HEK293 (cell line): ENCODE measurements at regions not wholly inside any gene's neighbourhood (a gene's known extent, or its start where the extent isn't known, plus 50 kb on each side); places are given as distances from the start of the nearest gene placed in this dataset.

ENCODE experiments used
- CTCF ChIP-seq: fragments of 450-650 bp; formaldehyde crosslinking; IDR thresholded peaks from 2 replicates; pipeline ENCODE4 v1.5.1; 2016; ENCODE audit warnings: missing biosample characterization, missing genetic modification characterization
- KLF16 ChIP-seq: fragments of 450-650 bp; formaldehyde crosslinking; IDR thresholded peaks from 2 replicates; pipeline ENCODE4 v1.5.1; 2017; ENCODE audit warnings: missing biosample characterization, missing genetic modification characterization
- KLF9 ChIP-seq: fragments of 450-650 bp; formaldehyde crosslinking; IDR thresholded peaks from 2 replicates; pipeline ENCODE4 v1.5.1; 2016; ENCODE audit warnings: missing biosample characterization, missing genetic modification characterization, low read depth
- PBX3 ChIP-seq: sonication (generic); formaldehyde crosslinking; IDR thresholded peaks from 2 replicates; pipeline ENCODE4 v1.8.1; 2022; ENCODE audit warnings: mild to moderate bottlenecking, moderate library complexity, missing genetic modification reagents
- PRDM10 ChIP-seq: fragments of 450-650 bp; formaldehyde crosslinking; IDR thresholded peaks from 2 replicates; pipeline ENCODE4 v1.5.1; 2016; ENCODE audit warnings: missing biosample characterization, missing genetic modification characterization
- ZNF24 ChIP-seq: fragments of 450-650 bp; formaldehyde crosslinking; IDR thresholded peaks from 2 replicates; pipeline ENCODE4 v1.5.1; 2016; ENCODE audit warnings: missing biosample characterization, missing genetic modification characterization
- ZNF324 ChIP-seq: fragments of 450-650 bp; formaldehyde crosslinking; IDR thresholded peaks from 2 replicates; pipeline ENCODE4 v1.5.1; 2016; ENCODE audit warnings: missing biosample characterization, missing genetic modification characterization
- ZNF423 ChIP-seq: fragments of 450-650 bp; formaldehyde crosslinking; IDR thresholded peaks from 2 replicates; pipeline ENCODE4 v1.5.1; 2016; ENCODE audit warnings: missing biosample characterization, missing genetic modification characterization
- ZNF449 ChIP-seq: fragments of 450-650 bp; formaldehyde crosslinking; IDR thresholded peaks from 2 replicates; pipeline ENCODE4 v1.5.1; 2017; ENCODE audit warnings: missing biosample characterization, mild to moderate bottlenecking, missing genetic modification characterization, moderate library complexity
- ZNF571 ChIP-seq: fragments of 450-650 bp; formaldehyde crosslinking; IDR thresholded peaks from 2 replicates; pipeline ENCODE4 v1.5.0; 2017; ENCODE audit warnings: missing biosample characterization, missing genetic modification characterization
- TF ChIP-seq, protein P1 (sequence below): fragments of 450-650 bp; formaldehyde crosslinking; IDR thresholded peaks from 2 replicates; pipeline ENCODE4 v1.5.1; 2016; ENCODE audit warnings: missing biosample characterization, missing genetic modification characterization, borderline replicate concordance
- TF ChIP-seq, protein P2 (sequence below): fragments of 450-650 bp; formaldehyde crosslinking; IDR thresholded peaks from 2 replicates; pipeline ENCODE4 v1.5.1; 2016; ENCODE audit warnings: missing biosample characterization, missing genetic modification characterization
- TF ChIP-seq, protein P3 (sequence below): fragments of 450-650 bp; formaldehyde crosslinking; IDR thresholded peaks from 2 replicates; pipeline ENCODE4 v1.5.1; 2016; ENCODE audit warnings: missing biosample characterization, missing genetic modification characterization

DNA sequence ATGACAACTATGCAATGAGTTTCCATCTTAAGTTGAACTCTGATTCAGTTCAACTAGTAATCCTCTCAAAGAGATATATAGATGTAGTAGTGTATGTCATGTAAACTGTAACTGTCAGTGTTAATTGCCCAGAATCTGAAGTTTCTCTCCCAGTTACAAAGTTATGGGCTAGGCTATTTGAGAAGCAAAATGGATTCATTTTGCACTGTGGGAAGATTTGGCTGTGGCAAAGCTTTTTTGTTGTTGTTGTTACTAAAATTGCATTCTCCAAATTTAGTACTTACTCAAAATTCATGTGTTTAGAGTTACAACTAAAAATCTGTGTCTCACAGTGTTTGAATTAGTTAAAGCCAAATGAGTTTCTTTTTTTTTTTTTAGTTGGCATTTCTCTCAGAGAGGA, 219.0 kb downstream of the KCNJ2 start:
- TF ChIP-seq ZNF24 (tag by site-specific recombination) = no peak
- TF ChIP-seq, protein P1, sequence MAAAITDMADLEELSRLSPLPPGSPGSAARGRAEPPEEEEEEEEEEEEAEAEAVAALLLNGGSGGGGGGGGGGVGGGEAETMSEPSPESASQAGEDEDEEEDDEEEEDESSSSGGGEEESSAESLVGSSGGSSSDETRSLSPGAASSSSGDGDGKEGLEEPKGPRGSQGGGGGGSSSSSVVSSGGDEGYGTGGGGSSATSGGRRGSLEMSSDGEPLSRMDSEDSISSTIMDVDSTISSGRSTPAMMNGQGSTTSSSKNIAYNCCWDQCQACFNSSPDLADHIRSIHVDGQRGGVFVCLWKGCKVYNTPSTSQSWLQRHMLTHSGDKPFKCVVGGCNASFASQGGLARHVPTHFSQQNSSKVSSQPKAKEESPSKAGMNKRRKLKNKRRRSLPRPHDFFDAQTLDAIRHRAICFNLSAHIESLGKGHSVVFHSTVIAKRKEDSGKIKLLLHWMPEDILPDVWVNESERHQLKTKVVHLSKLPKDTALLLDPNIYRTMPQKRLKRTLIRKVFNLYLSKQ (tag by site-specific recombination) = no peak
- TF ChIP-seq KLF9 (tag by site-specific recombination) = no peak
- TF ChIP-seq CTCF (tag by site-specific recombination) = no peak
- no peak for TF ChIP-seq ZNF423 (tag by site-specific recombination)
- no peak for TF ChIP-seq ZNF571 (tag by site-specific recombination)
- TF ChIP-seq, protein P2, sequence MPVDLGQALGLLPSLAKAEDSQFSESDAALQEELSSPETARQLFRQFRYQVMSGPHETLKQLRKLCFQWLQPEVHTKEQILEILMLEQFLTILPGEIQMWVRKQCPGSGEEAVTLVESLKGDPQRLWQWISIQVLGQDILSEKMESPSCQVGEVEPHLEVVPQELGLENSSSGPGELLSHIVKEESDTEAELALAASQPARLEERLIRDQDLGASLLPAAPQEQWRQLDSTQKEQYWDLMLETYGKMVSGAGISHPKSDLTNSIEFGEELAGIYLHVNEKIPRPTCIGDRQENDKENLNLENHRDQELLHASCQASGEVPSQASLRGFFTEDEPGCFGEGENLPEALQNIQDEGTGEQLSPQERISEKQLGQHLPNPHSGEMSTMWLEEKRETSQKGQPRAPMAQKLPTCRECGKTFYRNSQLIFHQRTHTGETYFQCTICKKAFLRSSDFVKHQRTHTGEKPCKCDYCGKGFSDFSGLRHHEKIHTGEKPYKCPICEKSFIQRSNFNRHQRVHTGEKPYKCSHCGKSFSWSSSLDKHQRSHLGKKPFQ (tag by site-specific recombination) = no peak
- no peak for TF ChIP-seq ZNF324 (tag by site-specific recombination)
- TF ChIP-seq KLF16 (tag by site-specific recombination) = no peak
- TF ChIP-seq ZNF449 (tag by site-specific recombination) = no peak
- no peak for TF ChIP-seq PRDM10 (tag by site-specific recombination)
- no peak for TF ChIP-seq PBX3 (CRISPR knock-in tag)
- TF ChIP-seq, protein P3, sequence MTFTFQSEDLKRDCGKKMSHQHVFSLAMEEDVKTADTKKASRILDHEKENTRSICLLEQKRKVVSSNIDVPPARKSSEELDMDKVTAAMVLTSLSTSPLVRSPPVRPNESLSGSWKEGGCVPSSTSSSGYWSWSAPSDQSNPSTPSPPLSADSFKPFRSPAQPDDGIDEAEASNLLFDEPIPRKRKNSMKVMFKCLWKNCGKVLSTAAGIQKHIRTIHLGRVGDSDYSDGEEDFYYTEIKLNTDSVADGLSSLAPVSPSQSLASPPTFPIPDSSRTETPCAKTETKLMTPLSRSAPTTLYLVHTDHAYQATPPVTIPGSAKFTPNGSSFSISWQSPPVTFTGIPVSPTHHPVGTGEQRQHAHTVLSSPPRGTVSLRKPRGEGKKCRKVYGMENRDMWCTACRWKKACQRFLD = no peak
